ENCODE measurements at regions not wholly inside any gene's neighbourhood (a gene's known extent, or its start where the extent isn't known, plus 50 kb on each side); places are given as distances from the start of the nearest gene placed in this dataset.

GRCh38 chr11:116343270-116343669 lies 429.5 kb downstream of the BUD13 start:
- no peak overlapping the region for H2AFZ ChIP-seq (ENCODE audit: insufficient read depth, low read depth, low read length, poor library complexity, severe bottlenecking)
- no peak overlapping the region for H3K9ac ChIP-seq (ENCODE audit: insufficient read depth, low read length, poor library complexity, severe bottlenecking)
- H3K79me2 ChIP-seq (ENCODE audit: insufficient read depth, low read length) = no peaks in the 10 kb centered on the region
- H3K27me3 ChIP-seq (ENCODE audit: control insufficient read depth in 2 of 2, insufficient read depth in 2 of 2, low read length in 2 of 2) = peaks cover 0 to 2% of the 10 kb centered on the region in 2 donors
- TF ChIP-seq CTCF (IDR thresholded peaks at IDR 0.05) = no peak
- no peak overlapping the region for H3K4me3 ChIP-seq (replicated peaks in 1 of 3; ENCODE audit: low read depth in 2 of 3, low read length in 3 of 3)
- Mint-ChIP-seq H3K27ac (no peak overlapping the region), H3K4me3 (no peak overlapping the region), H3K27me3 (ENCODE audit: low read depth in 3 of 3) (peaks cover 6 to 24% (median 8%) of the 10 kb centered on the region in 3 donors), H3K4me1 (peaks cover 3% of the 10 kb centered on the region), H3K9me3 (peaks cover 4 to 14% (median 9%) of the 10 kb centered on the region in 7 donors), H3K36me3 (no peaks in the 10 kb centered on the region)
- no peaks in the 10 kb centered on the region for H4K20me1 ChIP-seq (ENCODE audit: insufficient read depth, low read length)
- DNase-seq = no peak
- no peaks in the 10 kb centered on the region for H3K9me3 ChIP-seq (replicated peaks in 1 of 2; ENCODE audit: control insufficient read depth in 1 of 2, insufficient read depth in 1 of 2, low read length in 2 of 2)
- H3K27ac ChIP-seq (ENCODE audit: low read depth in 1 of 2, low read length in 2 of 2) = no peak overlapping the region
- no peak overlapping the region for H3K4me2 ChIP-seq (replicated peaks; ENCODE audit: extremely low read depth, low read length, poor library complexity, severe bottlenecking)
- intact Hi-C loops (cut with micrococcal nuclease) = no loop called here
- H3K4me1 ChIP-seq (ENCODE audit: control insufficient read depth in 1 of 2, insufficient read depth in 2 of 2, low read length in 2 of 2) = peaks cover 4% of the 10 kb centered on the region in 2 donors
- no peaks in the 10 kb centered on the region for H3K36me3 ChIP-seq (replicated peaks in 1 of 2; ENCODE audit: control insufficient read depth in 1 of 2, insufficient read depth in 2 of 2, low read length in 2 of 2)
- 58% methylated on average over 2 of the region's 3 CpGs for WGBS (ENCODE audit: insufficient coverage)

DNA sequence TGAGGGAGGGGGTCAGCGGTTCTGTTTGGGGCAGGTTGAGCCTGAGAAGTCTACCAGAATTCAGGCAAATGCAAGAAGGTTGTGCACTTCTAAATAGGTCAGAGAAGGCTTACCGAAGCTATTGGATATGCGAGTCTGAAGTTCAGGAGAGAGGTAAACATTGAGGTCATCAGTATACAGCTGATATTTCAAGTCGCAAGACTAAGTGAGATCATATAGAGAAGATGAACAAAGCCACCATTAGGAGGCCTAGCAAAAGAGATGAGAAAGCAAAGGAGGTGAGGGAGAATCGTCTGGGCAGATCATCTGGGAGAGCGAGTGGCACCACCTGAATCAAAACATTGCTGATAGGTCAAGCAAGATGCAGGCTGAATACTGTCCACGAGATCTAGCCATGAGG lies 430.6 kb downstream of the BUD13 start:
- Histone ChIP-seq H3K27ac (ENCODE audit: low read depth in 1 of 2, low read length in 2 of 2) (no peak overlapping the region), H3K27me3 (ENCODE audit: control insufficient read depth in 2 of 2, insufficient read depth in 2 of 2, low read length in 2 of 2) (peaks cover 0 to 2% of the 10 kb centered on the region in 2 donors), H3K79me2 (ENCODE audit: insufficient read depth, low read length) (no peaks in the 10 kb centered on the region), H3K4me1 (ENCODE audit: control insufficient read depth in 1 of 2, insufficient read depth in 2 of 2, low read length in 2 of 2) (no peaks in the 10 kb centered on the region), H4K20me1 (ENCODE audit: insufficient read depth, low read length) (no peaks in the 10 kb centered on the region), H3K9ac (ENCODE audit: insufficient read depth, low read length, poor library complexity, severe bottlenecking) (no peak overlapping the region), H3K9me3 (replicated peaks in 1 of 2; ENCODE audit: control insufficient read depth in 1 of 2, insufficient read depth in 1 of 2, low read length in 2 of 2) (peaks cover 2% of the 10 kb centered on the region in 2 donors), H3K36me3 (replicated peaks in 1 of 2; ENCODE audit: control insufficient read depth in 1 of 2, insufficient read depth in 2 of 2, low read length in 2 of 2) (no peaks in the 10 kb centered on the region), H3K4me2 (replicated peaks; ENCODE audit: extremely low read depth, low read length, poor library complexity, severe bottlenecking) (no peak overlapping the region), H3K4me3 (replicated peaks in 1 of 3; ENCODE audit: low read depth in 2 of 3, low read length in 3 of 3) (no peak overlapping the region), H2AFZ (ENCODE audit: insufficient read depth, low read depth, low read length, poor library complexity, severe bottlenecking) (no peak overlapping the region)
- intact Hi-C loops (cut with micrococcal nuclease) = no loop called here
- H3K4me3 Mint-ChIP-seq = no peak overlapping the region
- H3K4me1 Mint-ChIP-seq = no peaks in the 10 kb centered on the region
- no peak for TF ChIP-seq CTCF (IDR thresholded peaks at IDR 0.05)
- DNase-seq = no peak
- 96% methylated on average over 7 of the region's 7 CpGs for WGBS (ENCODE audit: insufficient coverage)
- H3K27me3 Mint-ChIP-seq (ENCODE audit: low read depth in 3 of 3) = peaks cover 6 to 24% (median 8%) of the 10 kb centered on the region in 3 donors
- no peak overlapping the region for H3K27ac Mint-ChIP-seq
- H3K9me3 Mint-ChIP-seq = peaks cover 4 to 16% (median 9%) of the 10 kb centered on the region in 7 donors
- no peaks in the 10 kb centered on the region for H3K36me3 Mint-ChIP-seq

All from CD14-positive monocyte (primary cell).